Endothelial cell of hepatic sinusoid (primary cell): ENCODE measurements at regions not wholly inside any gene's neighbourhood (a gene's known extent, or its start where the extent isn't known, plus 50 kb on each side); places are given as distances from the start of the nearest gene placed in this dataset.
"Not testable (repeated sequence)": the region's sequence is repeated elsewhere in the genome, so short reads cannot be mapped to it uniquely, and the experiment has no call there.

Experiments
- in situ Hi-C: cut with HindIII; loops from 2 replicates; pipeline ENCODE4 v1.10.0; 2017; ENCODE audit warnings: low sequenced_read_pairs

- in situ Hi-C loops: no loop called here
These were observed 226.0 kb upstream of the PTGER4 start for GRCh38 chr5:40453689-40454088.

GRCh38 chr5:40452874-40453624 is 226.7 kb upstream of the PTGER4 start:
- in situ Hi-C loops: no loop called here

GRCh38 chr5:40447438-40447837 is 232.3 kb upstream of the PTGER4 start:
- in situ Hi-C loops: no loop called here

- in situ Hi-C loops: no loop called here
These were observed 232.8 kb upstream of the PTGER4 start for GRCh38 chr5:40446910-40447309.

GRCh38 chr5:40442346-40442745 is 237.4 kb upstream of the PTGER4 start:
- in situ Hi-C loops: no loop called here

GRCh38 chr5:40441733-40442132 is 238.0 kb upstream of the PTGER4 start:
- in situ Hi-C loops: no loop called here

- in situ Hi-C loops: no loop called here
These were observed 239.0 kb upstream of the PTGER4 start for GRCh38 chr5:40440746-40441145.

- in situ Hi-C loops: not testable (repeated sequence)
These were observed 240.6 kb upstream of the PTGER4 start for GRCh38 chr5:40439103-40439502.

- in situ Hi-C loops: not testable (repeated sequence)
These were observed 241.1 kb upstream of the PTGER4 start for GRCh38 chr5:40438646-40439045.

GRCh38 chr5:40437452-40437861 is 242.3 kb upstream of the PTGER4 start:
- in situ Hi-C loops: no loop called here

- in situ Hi-C loops: no loop called here
These were observed 243.0 kb upstream of the PTGER4 start for GRCh38 chr5:40436535-40437237.

GRCh38 chr5:40435706-40436105 is 244.0 kb upstream of the PTGER4 start:
- in situ Hi-C loops: not testable (repeated sequence)

- in situ Hi-C loops: loop anchor here (5.0 kb wide), 1 partner anchor 41 kb away; no protein-coding TSS in a partner anchor
These were observed 246.9 kb upstream of the PTGER4 start for GRCh38 chr5:40432836-40433235.

GRCh38 chr5:40431734-40432133 is 248.0 kb upstream of the PTGER4 start:
- in situ Hi-C loops: loop anchor here (5.0 kb wide), 1 partner anchor 39 kb away; no protein-coding TSS in a partner anchor

GRCh38 chr5:40430101-40430710 is 249.5 kb upstream of the PTGER4 start:
- in situ Hi-C loops: loop anchor here (5.0 kb wide), 1 partner anchor 38 kb away; no protein-coding TSS in a partner anchor

- in situ Hi-C loops: loop anchor here (5.0 kb wide), 1 partner anchor 37 kb away; no protein-coding TSS in a partner anchor
These were observed 250.2 kb upstream of the PTGER4 start for GRCh38 chr5:40429258-40430100.

- in situ Hi-C loops: no loop called here
These were observed 250.9 kb upstream of the PTGER4 start for GRCh38 chr5:40428815-40429214.

GRCh38 chr5:40428126-40428525 is 251.6 kb upstream of the PTGER4 start:
- in situ Hi-C loops: no loop called here

- in situ Hi-C loops: not testable (repeated sequence)
These were observed 262.5 kb upstream of the PTGER4 start for GRCh38 chr5:40417046-40417810.

GRCh38 chr5:40416588-40416987 is 263.1 kb upstream of the PTGER4 start:
- in situ Hi-C loops: no loop called here
